ENCODE measurements at regions not wholly inside any gene's neighbourhood (a gene's known extent, or its start where the extent isn't known, plus 50 kb on each side); places are given as distances from the start of the nearest gene placed in this dataset.

- no peak overlapping the region for H3K4me3 Mint-ChIP-seq
- H3K4me1 Mint-ChIP-seq: peaks cover 14% of the 10 kb centered on the region
- peak overlapping the region; percentile 2 to 5 (median 2) for H3K27ac Mint-ChIP-seq
- H3K9me3 Mint-ChIP-seq: no peaks in the 10 kb centered on the region
- no peaks in the 10 kb centered on the region for H3K36me3 Mint-ChIP-seq (ENCODE audit: low read depth)
- no peak for TF ChIP-seq CTCF (IDR thresholded peaks at IDR 0.05; ENCODE audit: unreplicated experiment in 3 of 3)
- H3K27me3 Mint-ChIP-seq (ENCODE audit: low read depth): no peaks in the 10 kb centered on the region
These were observed 156.1 kb downstream of the KIF20B start for GRCh38 chr10:89857431-89858042.

GRCh38 chr10:89861199-89861573 is 159.8 kb downstream of the KIF20B start:
- TF ChIP-seq CTCF (IDR thresholded peaks at IDR 0.05; ENCODE audit: unreplicated experiment in 3 of 3): no peak
- Mint-ChIP-seq H3K4me3 (no peak overlapping the region), H3K27me3 (ENCODE audit: low read depth) (no peaks in the 10 kb centered on the region), H3K36me3 (ENCODE audit: low read depth) (no peaks in the 10 kb centered on the region), H3K27ac (no peak overlapping the region), H3K9me3 (no peaks in the 10 kb centered on the region), H3K4me1 (peaks cover 5% of the 10 kb centered on the region)

- Mint-ChIP-seq H3K4me3 (no peak overlapping the region), H3K27me3 (ENCODE audit: low read depth) (no peaks in the 10 kb centered on the region), H3K9me3 (no peaks in the 10 kb centered on the region), H3K27ac (no peak overlapping the region), H3K4me1 (peaks cover 5% of the 10 kb centered on the region), H3K36me3 (ENCODE audit: low read depth) (no peaks in the 10 kb centered on the region)
- TF ChIP-seq CTCF (IDR thresholded peaks at IDR 0.05; ENCODE audit: unreplicated experiment in 3 of 3): no peak
These were observed 160.4 kb downstream of the KIF20B start for GRCh38 chr10:89861584-89862301.

GRCh38 chr10:89867964-89868363 is 166.6 kb downstream of the KIF20B start:
- Mint-ChIP-seq H3K27ac (no peak overlapping the region), H3K9me3 (no peaks in the 10 kb centered on the region), H3K27me3 (ENCODE audit: low read depth) (no peaks in the 10 kb centered on the region), H3K4me1 (peaks cover 8% of the 10 kb centered on the region), H3K4me3 (no peak overlapping the region), H3K36me3 (ENCODE audit: low read depth) (no peaks in the 10 kb centered on the region)
- no peak for TF ChIP-seq CTCF (IDR thresholded peaks at IDR 0.05; ENCODE audit: unreplicated experiment in 3 of 3)

GRCh38 chr10:89869180-89869579 is 167.8 kb downstream of the KIF20B start:
- H3K27me3 Mint-ChIP-seq (ENCODE audit: low read depth): peaks cover 3% of the 10 kb centered on the region
- H3K4me1 Mint-ChIP-seq: peaks cover 8% of the 10 kb centered on the region
- no peaks in the 10 kb centered on the region for H3K36me3 Mint-ChIP-seq (ENCODE audit: low read depth)
- no peak for TF ChIP-seq CTCF (IDR thresholded peaks at IDR 0.05; ENCODE audit: unreplicated experiment in 3 of 3)
- no peak overlapping the region for H3K4me3 Mint-ChIP-seq
- peak overlapping the region in 2 of 3 experiments; percentile 23 to 67 for H3K27ac Mint-ChIP-seq
- H3K9me3 Mint-ChIP-seq: peaks cover 4% of the 10 kb centered on the region
